PC-3 (cell line): ENCODE measurements at regions not wholly inside any gene's neighbourhood (a gene's known extent, or its start where the extent isn't known, plus 50 kb on each side); places are given as distances from the start of the nearest gene placed in this dataset.

Source experiments
- CTCF ChIP-seq: fragments of 300-600 bp; sonication (generic); conservative IDR thresholded peaks from 2 replicates; pipeline ENCODE4 v1.5.1; 2017; ENCODE audit warnings: antibody characterized with exemption, low read depth, mild to moderate bottlenecking, low read length
- EZH2 ChIP-seq: fragments of 300-600 bp; sonication (generic); IDR thresholded peaks from one replicate; pipeline ENCODE4 v1.6.1; 2017; ENCODE audit warnings: antibody characterized with exemption, mild to moderate bottlenecking, low read length; ENCODE audit not compliant: unreplicated experiment
- EZH2phosphoT487 ChIP-seq: fragments of 300-600 bp; sonication (generic); IDR thresholded peaks from 2 replicates; pipeline ENCODE4 v1.6.1; 2018; ENCODE audit warnings: mild to moderate bottlenecking, antibody characterized with exemption, low read length, borderline replicate concordance

- no peak for TF ChIP-seq EZH2
- TF ChIP-seq CTCF, result no peak
- TF ChIP-seq EZH2phosphoT487, result no peak
Measured at GRCh38 chr11:130526846-130527245, 78.4 kb downstream of the ADAMTS15 start.
